SK-N-SH treated with all-trans-retinoic acid at 6 μM for 48 hours (cell line): ENCODE measurements at regions not wholly inside any gene's neighbourhood (a gene's known extent, or its start where the extent isn't known, plus 50 kb on each side); places are given as distances from the start of the nearest gene placed in this dataset.

Source experiments
- ATAC-seq: fragments of 200-7000 bp; cut with Tn5 transposase; 3 replicates; pipeline ENCODE4 v1.9.1; 2020; ENCODE audit warnings: mild to moderate bottlenecking, moderate library complexity
- ARNTL ChIP-seq: fragments of 450-650 bp; formaldehyde crosslinking; IDR thresholded peaks from 2 replicates; pipeline ENCODE4 v1.5.0; 2020; ENCODE audit warnings: low read depth, mild to moderate bottlenecking, moderate library complexity, borderline replicate concordance
- BACH2 ChIP-seq: fragments of 250-450 bp; sonication (Bioruptor Pico); IDR thresholded peaks from 2 replicates; pipeline ENCODE4 v1.9.0; 2021; ENCODE audit warnings: mild to moderate bottlenecking, borderline replicate concordance
- CREB5 ChIP-seq: fragments of 250-450 bp; sonication (Bioruptor Pico); IDR thresholded peaks from 2 replicates; pipeline ENCODE4 v1.5.1; 2020; ENCODE audit warnings: low read depth, mild to moderate bottlenecking, moderate library complexity
- CSDC2 ChIP-seq: fragments of 250-450 bp; sonication (Bioruptor Pico); IDR thresholded peaks from 2 replicates; pipeline ENCODE4 v1.5.0; 2020; ENCODE audit warnings: mild to moderate bottlenecking, moderate library complexity
- ESRRG ChIP-seq: fragments of 250-450 bp; sonication (Bioruptor Pico); IDR thresholded peaks from 2 replicates; pipeline ENCODE4 v1.6.1; 2021; ENCODE audit warnings: mild to moderate bottlenecking
- GLIS3 ChIP-seq: fragments of 250-450 bp; sonication (Bioruptor Pico); IDR thresholded peaks from 2 replicates; pipeline ENCODE4 v1.5.0; 2020; ENCODE audit warnings: mild to moderate bottlenecking, moderate library complexity
- ISL1 ChIP-seq: fragments of 250-450 bp; sonication (Bioruptor Pico); IDR thresholded peaks from 2 replicates; pipeline ENCODE4 v2.1.2; 2022; ENCODE audit warnings: mild to moderate bottlenecking, moderate library complexity
- OSR1 ChIP-seq: fragments of 250-450 bp; sonication (Bioruptor Pico); IDR thresholded peaks from 2 replicates; pipeline ENCODE4 v1.8.0; 2022; ENCODE audit warnings: moderate library complexity, mild to moderate bottlenecking, inconsistent platforms
- PATZ1 ChIP-seq: fragments of 250-450 bp; sonication (Bioruptor Pico); IDR thresholded peaks from 2 replicates; pipeline ENCODE4 v1.8.0; 2020; ENCODE audit warnings: mild to moderate bottlenecking, moderate library complexity, borderline replicate concordance
- POU6F1 ChIP-seq: fragments of 250-450 bp; sonication (Bioruptor Pico); IDR thresholded peaks from 2 replicates; pipeline ENCODE4 v1.8.0; 2021; ENCODE audit warnings: low read depth, mild to moderate bottlenecking, moderate library complexity, borderline replicate concordance
- PPARA ChIP-seq: fragments of 250-450 bp; sonication (Bioruptor Pico); IDR thresholded peaks from 2 replicates; pipeline ENCODE4 v1.5.0; 2020; ENCODE audit warnings: mild to moderate bottlenecking, borderline replicate concordance
- RARB ChIP-seq: fragments of 250-450 bp; sonication (Bioruptor Pico); IDR thresholded peaks from 2 replicates; pipeline ENCODE4 v1.8.0; 2021; ENCODE audit warnings: mild to moderate bottlenecking, moderate library complexity
- SNAI2 ChIP-seq: fragments of 250-450 bp; sonication (Bioruptor Pico); IDR thresholded peaks from 2 replicates; pipeline ENCODE4 v1.5.0; 2020; ENCODE audit warnings: mild to moderate bottlenecking, moderate library complexity
- TCF4 ChIP-seq: fragments of 250-450 bp; sonication (Bioruptor Pico); IDR thresholded peaks from 2 replicates; pipeline ENCODE4 v1.8.0; 2021; ENCODE audit warnings: mild to moderate bottlenecking, moderate library complexity, borderline replicate concordance
- TOX ChIP-seq: fragments of 250-450 bp; sonication (Bioruptor Pico); IDR thresholded peaks from 2 replicates; pipeline ENCODE4 v1.8.0; 2021; ENCODE audit warnings: mild to moderate bottlenecking, moderate library complexity, borderline replicate concordance
- TSHZ2 ChIP-seq: fragments of 250-450 bp; sonication (Bioruptor Pico); IDR thresholded peaks from 2 replicates; pipeline ENCODE4 v1.5.0; 2020; ENCODE audit warnings: mild to moderate bottlenecking, moderate library complexity
- ZFP3 ChIP-seq: fragments of 250-450 bp; sonication (Bioruptor Pico); IDR thresholded peaks from 2 replicates; pipeline ENCODE4 v1.5.0; 2020; ENCODE audit warnings: mild to moderate bottlenecking, moderate library complexity
- ZFP30 ChIP-seq: fragments of 450-650 bp; formaldehyde crosslinking; IDR thresholded peaks from 2 replicates; pipeline ENCODE4 v1.5.0; 2022; ENCODE audit warnings: mild to moderate bottlenecking, moderate library complexity
- ZNF565 ChIP-seq: fragments of 450-650 bp; formaldehyde crosslinking; conservative IDR thresholded peaks from 2 replicates; pipeline ENCODE4 v1.5.0; 2020; ENCODE audit warnings: low read depth, mild to moderate bottlenecking, moderate library complexity
- ZNF70 ChIP-seq: fragments of 450-650 bp; formaldehyde crosslinking; IDR thresholded peaks from 2 replicates; pipeline ENCODE4 v1.5.0; 2020; ENCODE audit warnings: mild to moderate bottlenecking, moderate library complexity
- ZNF8 ChIP-seq: fragments of 450-650 bp; formaldehyde crosslinking; IDR thresholded peaks from 2 replicates; pipeline ENCODE4 v1.5.0; 2020; ENCODE audit warnings: mild to moderate bottlenecking, moderate library complexity

- ATAC-seq = no peak
These were observed 416.4 kb upstream of the IRX1 start for GRCh38 chr5:3179220-3179619.

GRCh38 chr5:3177338-3177737, 418.3 kb upstream of the IRX1 start:
- ATAC-seq = no peak
- TF ChIP-seq RARB (no peak), CSDC2 (CRISPR knock-in tag) (no peak), TCF4 (CRISPR knock-in tag) (no peak), ZNF8 (CRISPR knock-in tag) (no peak), BACH2 (CRISPR knock-in tag) (no peak), OSR1 (no peak), ISL1 (no peak), TOX (CRISPR knock-in tag) (no peak), ARNTL (CRISPR knock-in tag) (no peak), ZNF565 (no peak), TSHZ2 (CRISPR knock-in tag) (no peak), SNAI2 (CRISPR knock-in tag) (no peak), GLIS3 (no peak), CREB5 (CRISPR knock-in tag) (no peak)

More at GRCh38 chr5:3179220-3179619, 416.4 kb upstream of the IRX1 start:
- TF ChIP-seq ZFP30 (CRISPR knock-in tag) = no peak
- TF ChIP-seq ZFP3 (CRISPR knock-in tag) = no peak
- no peak for TF ChIP-seq TSHZ2 (CRISPR knock-in tag)
- TF ChIP-seq POU6F1 = no peak
- no peak for TF ChIP-seq PATZ1 (CRISPR knock-in tag)
- no peak for TF ChIP-seq TOX (CRISPR knock-in tag)
- no peak for TF ChIP-seq CREB5 (CRISPR knock-in tag)
- TF ChIP-seq TCF4 (CRISPR knock-in tag) = no peak
- no peak for TF ChIP-seq RARB
- no peak for TF ChIP-seq OSR1
- no peak for TF ChIP-seq BACH2 (CRISPR knock-in tag)
- TF ChIP-seq PPARA (CRISPR knock-in tag) = no peak
- no peak for TF ChIP-seq ZNF70 (CRISPR knock-in tag)
- TF ChIP-seq ESRRG = no peak
- no peak for TF ChIP-seq GLIS3
- no peak for TF ChIP-seq ZNF565
- TF ChIP-seq, all 23 proteins: peak for 0
